Adrenal gland (tissue), 5 donors: ENCODE measurements at regions not wholly inside any gene's neighbourhood (a gene's known extent, or its start where the extent isn't known, plus 50 kb on each side); places are given as distances from the start of the nearest gene placed in this dataset.

Experiments
- POLR2A ChIP-seq, 2 donors: fragments of 450-650 bp; IDR thresholded peaks; one replicate each; pipeline ENCODE4 v1.6.1; 2017; ENCODE audit warnings: antibody characterized with exemption in 2 of 2, mild to moderate bottlenecking in 2 of 2, moderate library complexity in 1 of 2
- TF ChIP-seq, protein P1 (sequence below), 6 experiments: fragments of 450-650 bp in 4 of 6; fragments of 200-600 bp in 2 of 6; sonication (generic) in 1 of 6; IDR thresholded peaks; 1 replicate in 5 of 6; 2 replicates in 1 of 6; pipeline versions ENCODE4 v1.5.1 to v1.8.0; 2016 to 2021; ENCODE audit warnings: antibody characterized with exemption in 6 of 6, mild to moderate bottlenecking in 2 of 6, moderate library complexity in 1 of 6
- donor health status: DM: no; HTN: no; CAD: no.

DNA sequence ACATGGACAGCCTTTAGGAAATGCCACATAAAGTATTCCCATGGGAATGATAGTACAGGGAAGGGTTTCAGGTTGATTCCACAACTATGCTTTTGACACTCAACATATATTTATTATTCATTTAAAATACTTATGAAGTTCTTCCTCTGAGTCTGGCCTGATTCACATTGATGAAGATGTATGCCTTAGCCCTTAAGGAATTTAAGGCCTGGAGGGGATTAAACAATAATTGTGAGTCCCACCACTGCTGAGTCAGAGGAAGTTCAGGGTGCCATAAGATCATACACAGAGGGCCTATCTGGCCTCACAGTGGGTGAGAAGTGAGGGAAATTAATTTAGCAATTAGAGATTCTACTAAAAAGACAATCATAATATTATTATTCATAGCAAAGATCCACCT, 161.1 kb upstream of the SNX19 start:
- no peak for TF ChIP-seq POLR2A (IDR thresholded peaks at IDR 0.05)
- TF ChIP-seq, protein P1, sequence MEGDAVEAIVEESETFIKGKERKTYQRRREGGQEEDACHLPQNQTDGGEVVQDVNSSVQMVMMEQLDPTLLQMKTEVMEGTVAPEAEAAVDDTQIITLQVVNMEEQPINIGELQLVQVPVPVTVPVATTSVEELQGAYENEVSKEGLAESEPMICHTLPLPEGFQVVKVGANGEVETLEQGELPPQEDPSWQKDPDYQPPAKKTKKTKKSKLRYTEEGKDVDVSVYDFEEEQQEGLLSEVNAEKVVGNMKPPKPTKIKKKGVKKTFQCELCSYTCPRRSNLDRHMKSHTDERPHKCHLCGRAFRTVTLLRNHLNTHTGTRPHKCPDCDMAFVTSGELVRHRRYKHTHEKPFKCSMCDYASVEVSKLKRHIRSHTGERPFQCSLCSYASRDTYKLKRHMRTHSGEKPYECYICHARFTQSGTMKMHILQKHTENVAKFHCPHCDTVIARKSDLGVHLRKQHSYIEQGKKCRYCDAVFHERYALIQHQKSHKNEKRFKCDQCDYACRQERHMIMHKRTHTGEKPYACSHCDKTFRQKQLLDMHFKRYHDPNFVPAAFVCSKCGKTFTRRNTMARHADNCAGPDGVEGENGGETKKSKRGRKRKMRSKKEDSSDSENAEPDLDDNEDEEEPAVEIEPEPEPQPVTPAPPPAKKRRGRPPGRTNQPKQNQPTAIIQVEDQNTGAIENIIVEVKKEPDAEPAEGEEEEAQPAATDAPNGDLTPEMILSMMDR (IDR thresholded peaks at IDR 0.05), result no peak
